ENCODE measurements at regions not wholly inside any gene's neighbourhood (a gene's known extent, or its start where the extent isn't known, plus 50 kb on each side); places are given as distances from the start of the nearest gene placed in this dataset.

DNA sequence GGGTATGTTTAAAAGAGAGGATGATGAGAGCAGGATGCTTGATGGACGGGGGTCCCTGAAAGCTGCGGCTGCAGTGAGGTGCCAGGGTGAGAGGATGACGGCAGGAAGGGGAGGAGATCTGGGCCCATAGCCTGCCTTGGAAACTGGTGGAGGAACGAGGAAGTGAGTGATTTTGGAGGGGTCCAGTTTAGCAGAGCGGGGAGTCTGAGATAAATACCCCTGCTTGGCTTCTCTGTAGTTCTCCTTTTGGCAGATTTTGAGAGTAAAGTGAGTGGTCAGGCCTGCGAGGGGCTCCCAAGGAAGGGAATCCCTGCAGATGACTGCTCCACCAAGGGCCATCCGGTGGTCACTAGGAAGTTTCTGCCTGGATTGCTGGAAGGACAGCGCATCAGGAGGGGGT, 98.5 kb upstream of the PTCH1 start:
- no peak for DNase-seq (ENCODE audit: low spot score)

DNA sequence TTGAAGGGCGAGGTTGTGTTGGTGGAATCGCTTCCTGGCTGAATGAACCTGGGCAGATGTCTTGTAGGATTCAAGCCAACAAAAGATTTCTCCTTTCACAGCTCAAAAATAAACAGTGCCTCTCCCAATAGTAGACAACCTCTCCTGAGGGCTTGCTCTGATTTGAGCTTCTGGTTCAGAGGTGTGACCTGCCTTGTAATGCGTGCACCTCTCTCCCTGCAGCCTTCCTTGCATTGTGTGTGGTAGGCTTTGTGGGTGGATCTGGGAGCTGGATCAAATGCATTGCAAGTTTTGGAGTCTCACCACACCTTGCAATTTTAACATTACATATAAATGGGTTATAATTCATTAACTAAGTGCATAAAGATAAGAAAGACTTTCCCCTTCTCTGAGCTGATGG, 96.9 kb upstream of the PTCH1 start:
- DNase-seq (ENCODE audit: low spot score): no peak

DNA sequence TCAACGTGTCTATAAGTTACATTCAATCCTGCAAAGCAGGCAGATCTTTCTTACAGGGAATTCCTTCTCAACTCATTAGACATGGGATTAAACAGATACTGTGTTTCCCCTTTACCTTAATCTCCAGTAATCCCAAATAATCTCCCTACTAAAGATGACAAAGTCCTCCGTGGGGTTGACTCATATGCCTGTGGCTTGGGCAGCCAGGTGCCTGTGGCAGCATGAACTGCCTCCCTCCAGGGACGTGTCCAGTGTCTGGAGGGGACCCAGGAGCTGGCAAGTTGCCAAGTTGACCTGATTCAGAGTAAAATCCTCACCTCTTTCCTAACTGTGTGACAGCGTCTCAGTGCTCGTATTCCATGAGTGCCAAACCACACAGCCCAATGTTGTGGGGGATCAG, 94.6 kb upstream of the PTCH1 start:
- DNase-seq (ENCODE audit: low spot score): no peak

DNA sequence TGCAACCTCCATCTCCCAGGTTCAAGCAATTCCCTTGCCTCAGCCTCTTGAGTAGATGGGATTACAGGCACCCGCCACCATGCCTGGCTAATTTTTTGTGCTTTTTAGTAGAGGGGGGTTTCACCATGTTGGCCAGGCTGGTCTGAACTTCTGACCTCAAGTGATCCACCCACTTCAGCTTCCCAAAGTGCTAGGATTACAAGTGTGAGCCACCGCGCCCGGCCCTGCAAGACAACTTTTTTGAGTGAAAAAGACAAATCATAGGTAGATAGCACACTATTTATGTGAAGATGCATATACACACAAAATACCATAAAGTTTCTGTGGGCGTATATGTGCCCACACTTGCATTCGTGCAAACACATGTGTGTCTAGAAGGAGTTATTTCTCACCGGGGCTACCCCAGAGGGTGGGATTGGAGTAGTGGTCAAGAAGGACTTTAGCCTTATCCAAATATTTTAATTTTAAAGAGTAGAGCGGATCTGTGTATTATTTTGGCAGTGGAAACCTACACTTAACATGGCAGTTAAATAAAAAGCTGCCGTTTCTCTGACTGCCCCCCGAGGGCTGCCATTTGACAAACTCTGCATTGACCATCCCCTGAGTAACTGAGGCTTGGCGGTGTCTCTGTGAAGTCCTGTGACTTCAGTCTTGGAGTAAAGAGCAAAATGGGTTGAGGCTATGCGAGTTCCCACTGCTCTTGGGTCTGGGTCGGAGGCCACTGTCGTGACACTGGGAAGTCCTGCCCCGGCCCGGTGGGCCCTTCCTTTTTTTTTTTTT, 93.4 kb upstream of the PTCH1 start:
- no peak for DNase-seq (ENCODE audit: low spot score)

DNA sequence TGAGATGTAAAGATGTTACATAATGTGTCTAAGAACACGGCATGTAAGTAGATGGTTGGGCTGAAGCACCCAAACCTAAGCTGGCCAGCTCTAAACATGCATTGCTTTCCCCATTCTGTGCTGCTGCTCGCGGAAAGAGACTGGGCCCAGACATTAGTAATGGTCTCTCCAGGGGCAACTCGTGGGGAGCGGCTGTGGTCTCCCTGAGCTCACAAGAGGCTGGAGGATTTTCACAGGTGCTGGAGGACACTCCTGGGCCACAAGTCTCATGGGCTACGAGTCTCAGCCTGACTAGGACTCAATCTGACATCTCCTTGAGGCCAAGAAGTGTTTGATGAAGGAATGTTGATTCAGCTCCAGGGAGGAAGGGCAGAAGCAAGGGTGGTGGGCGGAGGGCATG, 92.7 kb upstream of the PTCH1 start:
- DNase-seq (ENCODE audit: low spot score): no peak

DNA sequence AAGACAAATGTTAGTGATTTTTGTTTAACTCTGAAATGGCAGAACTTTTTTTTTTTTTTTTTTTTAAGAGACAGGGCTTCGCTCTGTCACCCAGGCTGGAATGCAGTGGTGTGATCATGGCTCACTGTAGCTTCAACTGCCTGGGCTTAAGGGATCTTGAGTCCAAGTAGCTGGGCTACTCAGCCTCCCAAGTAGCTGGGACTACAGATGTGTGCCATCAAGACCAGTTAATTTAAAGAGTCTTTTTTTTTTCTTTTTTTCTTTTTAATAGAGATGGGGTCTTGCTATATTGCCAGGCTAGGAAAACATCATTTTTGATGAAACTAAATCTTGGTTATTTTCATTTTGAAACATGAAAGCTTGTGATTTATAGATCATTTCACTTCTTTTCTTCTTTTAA, 91.6 kb upstream of the PTCH1 start:
- DNase-seq (ENCODE audit: low spot score): no peak

DNA sequence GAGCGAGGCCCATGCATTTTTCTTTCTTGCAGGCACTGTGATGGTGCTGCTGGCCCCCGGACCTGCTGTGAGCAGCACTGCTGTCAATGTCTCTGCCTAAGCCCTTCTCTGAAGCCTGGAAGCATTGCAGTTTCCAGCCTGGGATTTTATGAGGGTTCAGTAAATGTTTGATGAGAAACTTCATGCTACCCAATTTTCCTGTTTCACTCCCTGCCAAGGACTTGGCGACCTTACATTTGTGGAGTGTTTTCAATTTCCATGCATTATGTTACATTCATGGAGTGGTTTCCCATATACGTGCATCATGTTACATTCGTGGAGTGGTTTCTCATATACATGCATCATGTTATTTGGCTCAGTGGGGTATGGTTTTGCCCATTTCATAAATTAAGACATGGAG, 90.7 kb upstream of the PTCH1 start:
- DNase-seq (ENCODE audit: low spot score): no peak

DNA sequence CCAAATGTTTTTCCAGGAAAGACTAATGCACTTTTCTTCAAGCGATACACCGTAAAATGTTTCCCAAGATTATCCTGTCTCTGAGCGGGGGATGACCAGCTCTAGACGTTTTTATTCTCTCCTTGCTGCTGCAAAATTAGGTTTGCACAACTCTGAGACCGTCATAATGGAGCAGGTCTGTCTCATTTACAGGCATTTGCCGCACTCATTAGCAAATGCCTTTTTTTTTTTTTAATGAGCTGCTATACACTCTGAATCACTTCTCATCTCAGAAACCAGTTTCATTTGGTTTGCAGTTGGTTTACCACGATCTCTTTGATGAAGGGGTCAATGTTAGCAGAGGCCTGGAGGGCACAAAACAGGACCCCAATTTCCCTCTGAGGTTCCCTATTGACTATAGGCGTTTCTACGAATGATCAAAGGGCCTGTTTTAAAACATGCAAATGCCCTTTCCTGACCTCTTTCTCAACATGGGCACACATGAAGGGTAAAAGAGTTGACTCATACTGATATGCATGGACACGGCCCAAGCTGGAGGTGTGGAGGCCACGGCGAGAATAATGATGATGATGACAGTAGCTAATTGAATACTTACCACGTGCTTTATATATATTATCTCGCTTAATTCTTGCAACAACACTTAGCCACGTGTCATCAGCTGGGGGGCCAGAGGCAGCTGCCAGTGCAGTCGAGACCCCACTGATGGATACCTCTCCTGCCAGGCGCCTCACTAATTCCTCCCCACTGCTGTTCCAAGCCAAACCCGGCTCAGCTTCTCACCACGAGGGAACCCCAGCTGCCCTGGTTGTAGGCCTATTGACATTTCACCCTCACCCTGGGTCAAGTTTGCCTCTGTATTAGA, 89.9 kb upstream of the PTCH1 start:
- no peak for DNase-seq (ENCODE audit: low spot score)

DNA sequence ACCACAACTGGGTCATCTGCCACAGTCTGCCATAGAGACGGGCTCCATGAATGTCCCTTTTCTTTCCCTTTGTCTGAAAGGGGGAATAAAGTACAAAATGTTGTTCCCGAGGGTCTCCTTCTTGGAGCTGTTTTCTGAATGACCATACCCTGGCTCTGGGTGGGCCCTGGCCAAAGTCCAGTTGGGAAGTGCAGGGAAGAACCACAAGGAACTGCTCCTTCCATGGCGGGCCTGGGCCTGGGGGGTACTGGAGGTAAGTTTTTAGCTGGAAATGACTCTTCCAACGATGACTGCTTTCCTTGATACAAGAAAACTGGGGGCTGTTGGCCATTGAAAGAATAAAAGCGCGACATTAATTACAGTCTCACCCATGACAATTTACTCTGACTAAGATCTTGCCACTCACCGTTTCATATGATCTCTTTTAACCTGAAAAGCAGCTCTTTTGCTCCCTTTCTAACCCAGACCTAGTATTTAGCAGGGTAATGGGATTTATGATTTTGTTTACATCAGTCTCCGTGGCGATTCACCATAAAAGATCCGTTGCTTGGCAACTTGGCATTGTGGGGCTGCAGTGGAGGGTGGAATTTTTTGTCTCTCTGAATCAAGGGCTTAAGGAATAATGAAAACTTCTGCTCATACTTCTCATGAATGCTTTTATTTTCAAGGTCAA, 89.2 kb upstream of the PTCH1 start:
- no peak for DNase-seq (ENCODE audit: low spot score)

DNA sequence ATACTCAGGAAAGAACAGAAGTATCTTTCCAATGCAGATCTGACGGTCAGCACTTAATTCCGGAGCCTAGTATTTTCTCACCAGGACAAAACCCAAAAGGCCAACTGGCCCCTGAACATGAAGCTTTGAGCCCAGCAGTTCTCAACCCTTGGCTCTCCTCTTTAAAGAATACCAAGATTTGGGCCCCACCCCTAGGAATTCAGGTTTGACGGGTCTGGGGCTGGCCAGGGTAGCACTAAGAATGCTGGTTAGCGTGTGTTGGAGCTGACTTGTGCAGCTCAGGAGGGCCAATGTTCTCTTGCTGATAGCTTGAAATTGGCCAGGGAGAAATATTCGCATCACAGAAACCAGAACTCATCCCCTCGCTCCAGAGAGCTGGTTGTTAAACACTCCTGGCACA, 88.3 kb upstream of the PTCH1 start:
- DNase-seq (ENCODE audit: low spot score): no peak

DNA sequence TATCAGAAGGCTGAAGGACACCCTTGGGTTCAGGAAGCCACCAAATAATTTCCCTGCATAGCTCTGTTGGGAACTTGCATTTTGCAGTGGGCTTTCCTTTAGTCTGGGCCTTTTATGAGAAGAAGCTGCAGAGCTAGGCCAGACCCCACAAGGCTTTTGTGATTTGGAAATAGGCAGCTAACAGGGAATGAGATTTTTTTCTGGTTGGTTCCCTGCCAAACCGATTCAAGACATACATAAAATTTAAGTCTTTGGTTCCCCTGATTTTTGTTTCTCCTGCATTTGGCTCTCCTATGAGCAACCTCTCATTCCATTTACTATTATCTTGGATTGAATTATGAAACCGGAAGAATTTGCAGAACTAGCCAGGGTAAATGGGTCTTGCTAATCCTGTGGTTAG, 81.5 kb upstream of the PTCH1 start:
- DNase-seq (ENCODE audit: low spot score): no peak

DNA sequence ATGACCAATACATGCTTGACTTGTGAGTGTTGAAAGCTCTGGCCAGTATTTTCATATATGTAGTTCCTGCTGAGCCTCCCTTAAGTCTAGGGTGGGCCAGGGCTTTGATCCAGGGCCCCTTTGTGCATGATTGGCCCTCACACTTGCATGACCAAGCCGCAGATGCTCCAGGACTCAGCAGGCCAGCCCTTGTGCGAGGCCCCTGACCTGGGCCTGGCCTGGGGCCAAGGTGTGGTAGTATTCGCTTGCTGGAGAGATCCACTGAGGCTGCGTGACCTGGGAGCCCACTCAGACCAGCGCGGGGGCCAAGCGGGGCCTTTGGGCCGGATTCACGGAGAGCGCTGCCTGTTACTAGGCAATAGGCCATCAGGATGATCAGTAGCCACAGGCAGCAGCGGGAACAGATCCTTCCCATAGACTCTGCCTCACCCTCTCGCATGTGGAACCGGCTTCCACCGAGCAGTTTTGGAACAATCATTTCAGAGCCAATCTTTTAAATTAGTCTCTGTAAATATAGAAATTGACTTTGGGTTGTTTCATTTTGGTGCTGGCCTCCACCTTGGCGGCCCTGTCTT, 79.0 kb upstream of the PTCH1 start:
- DNase-seq (ENCODE audit: low spot score): no peak

DNA sequence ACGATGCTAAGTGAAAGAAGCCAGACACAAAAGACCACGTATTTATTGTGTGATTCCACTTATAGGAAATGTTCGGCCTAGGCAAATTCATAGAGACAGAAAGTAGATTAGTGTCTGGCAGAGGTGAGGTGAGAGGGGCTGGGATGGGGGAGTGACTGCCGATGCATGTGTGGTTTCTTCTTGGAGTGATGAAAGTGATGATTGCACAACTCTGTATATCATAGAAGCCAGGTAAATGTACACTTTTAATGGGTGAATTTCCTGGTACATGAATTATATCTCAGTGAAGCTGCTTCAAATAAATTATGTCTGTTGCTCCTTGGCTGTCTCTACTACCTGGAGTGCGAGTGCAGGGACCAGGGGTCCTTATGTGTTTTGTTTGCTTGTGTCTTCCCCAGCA, 76.2 kb upstream of the PTCH1 start:
- DNase-seq (ENCODE audit: low spot score): no peak

DNA sequence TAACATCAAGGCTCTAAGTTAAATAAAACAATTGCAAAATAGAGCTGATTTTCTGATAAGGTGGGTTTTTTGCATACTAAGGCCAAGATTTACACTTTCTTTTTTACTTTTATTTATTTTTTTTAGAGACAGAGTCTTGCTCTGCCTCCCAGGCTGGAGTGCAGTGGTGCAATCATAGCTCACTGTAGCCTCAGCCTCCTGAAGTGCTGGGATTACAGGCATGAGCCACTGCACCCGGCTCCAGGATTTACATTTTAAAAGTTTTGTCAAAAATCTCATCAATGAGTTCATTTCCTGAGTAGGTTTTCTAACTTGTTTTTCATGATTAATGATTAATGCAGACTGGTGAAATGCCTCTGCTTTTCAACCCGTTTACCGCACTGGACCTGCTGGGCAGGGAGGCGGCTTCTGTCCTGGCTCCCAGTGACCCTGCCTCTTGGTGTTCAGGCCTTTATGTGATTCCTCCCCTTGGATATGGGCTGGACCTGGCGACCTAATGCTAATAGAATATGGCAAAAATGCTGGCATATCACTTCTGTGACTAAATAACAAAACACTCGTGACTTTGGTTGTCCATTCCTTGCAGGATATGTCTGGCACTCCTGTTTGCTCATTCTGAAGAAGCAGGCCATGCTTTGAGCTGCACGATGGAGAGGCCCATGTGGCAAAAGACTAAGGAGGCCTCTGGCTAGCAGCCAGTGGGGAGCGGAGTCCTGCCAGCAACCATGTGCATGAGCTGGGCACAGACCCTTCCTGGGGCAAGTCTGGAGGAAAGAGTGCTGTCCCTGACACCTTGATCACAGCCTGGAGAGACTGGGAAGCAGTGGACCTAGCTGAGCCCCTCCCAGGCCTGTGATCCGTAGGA, 72.2 kb upstream of the PTCH1 start:
- no peak for DNase-seq (ENCODE audit: low spot score)

DNA sequence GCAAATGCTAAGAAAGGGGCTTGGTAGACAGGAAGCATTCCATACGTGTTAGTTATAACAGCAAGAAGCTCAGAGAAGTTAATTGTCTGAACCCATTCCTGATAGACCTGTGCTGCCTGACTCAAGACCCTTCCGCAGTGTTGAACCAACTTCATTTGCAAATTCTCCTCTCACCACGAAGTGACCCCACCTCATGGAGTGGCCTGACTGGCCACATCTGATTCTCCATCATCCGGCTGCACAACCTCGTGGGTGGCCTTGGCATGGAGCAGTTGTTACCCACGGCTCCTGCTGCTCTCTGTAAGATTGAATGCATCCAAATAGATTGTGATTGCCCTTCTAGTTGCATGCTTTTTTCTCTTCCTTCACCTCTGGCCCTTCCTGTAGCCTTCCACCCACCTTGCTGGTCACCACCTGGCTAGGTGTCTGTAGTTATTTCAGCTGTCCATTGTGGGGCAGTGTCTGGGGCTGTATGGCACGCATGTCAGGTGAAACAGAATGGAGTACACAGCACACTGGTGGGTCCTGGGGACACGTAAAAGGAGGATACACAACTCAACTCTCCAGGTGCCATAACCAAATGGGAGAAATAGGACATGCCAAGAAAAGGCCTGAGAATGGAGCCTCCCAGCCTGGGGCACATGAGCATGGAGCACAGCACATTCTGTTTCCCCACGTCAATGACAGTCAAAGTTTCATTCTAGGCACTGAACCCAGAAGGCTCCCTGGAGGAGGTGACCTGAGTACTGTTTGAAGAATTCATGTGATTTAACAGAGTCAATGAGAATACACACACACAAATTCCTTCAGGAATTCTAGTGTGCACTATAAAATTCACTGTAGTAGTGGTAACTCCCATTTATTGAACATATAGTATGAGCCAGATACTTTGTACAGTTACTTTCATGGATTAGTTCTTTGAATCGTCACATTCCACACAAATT, 70.5 kb upstream of the PTCH1 start:
- no peak for DNase-seq (ENCODE audit: low spot score)

DNA sequence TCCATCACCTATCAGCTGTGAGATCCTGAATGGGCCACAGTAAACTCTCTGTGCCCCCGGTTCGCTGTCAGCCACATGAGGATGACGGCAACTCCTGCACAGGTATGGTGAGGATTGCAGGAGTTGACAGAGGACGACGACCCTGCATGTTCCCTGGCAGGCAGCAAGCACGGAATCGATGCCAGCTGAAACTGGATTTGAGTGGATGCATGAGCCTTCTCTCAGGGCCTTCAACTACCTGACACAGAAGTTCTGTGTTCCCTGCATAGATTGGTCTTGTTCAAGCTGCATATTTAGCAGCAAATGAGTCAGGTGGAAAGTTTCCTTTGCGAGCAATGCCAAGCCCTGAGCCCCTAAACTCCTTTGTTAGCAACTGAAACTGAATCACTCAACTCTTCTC, 69.6 kb upstream of the PTCH1 start:
- no peak for DNase-seq (ENCODE audit: low spot score)

DNA sequence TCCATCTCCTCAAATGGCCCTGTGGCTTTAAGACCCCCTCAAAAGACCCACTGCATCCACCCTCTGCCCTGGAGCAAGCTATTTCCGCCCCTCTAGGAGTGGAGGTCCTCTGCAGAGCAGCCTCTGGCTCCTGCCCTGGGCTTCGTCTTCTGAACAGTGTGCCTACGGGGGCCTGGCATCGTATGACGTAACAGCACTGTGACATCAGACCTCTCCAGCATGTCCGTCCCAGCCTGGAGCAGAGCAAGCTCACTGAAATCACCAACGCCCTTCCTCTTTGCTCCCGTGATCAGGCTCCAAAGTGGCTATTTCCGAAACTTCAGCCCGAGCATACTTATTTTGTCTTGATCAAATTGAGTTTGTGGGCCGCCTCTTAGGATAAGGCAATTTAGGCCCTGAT, 69.1 kb upstream of the PTCH1 start:
- no peak for DNase-seq (ENCODE audit: low spot score)

DNA sequence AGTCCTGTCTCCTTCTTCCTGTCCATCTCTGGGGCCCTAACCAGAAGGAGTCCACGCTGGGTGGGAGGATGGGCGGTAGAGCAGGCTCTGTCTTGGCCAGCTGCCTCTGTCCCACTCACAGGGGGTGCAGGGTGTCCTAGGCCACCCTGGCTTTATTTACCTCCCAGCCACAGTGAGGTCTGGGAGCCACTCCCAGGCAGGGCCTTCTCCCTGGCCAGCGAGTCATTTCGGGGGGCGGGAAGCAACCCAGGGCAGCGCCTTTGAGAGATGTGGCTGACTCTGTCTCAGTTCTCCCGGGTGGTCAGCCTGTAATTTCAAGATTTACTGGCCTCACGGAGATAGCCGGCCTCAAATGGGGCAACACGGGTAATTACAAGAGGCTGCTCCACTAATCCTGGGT, 67.4 kb upstream of the PTCH1 start:
- DNase-seq (ENCODE audit: low spot score): no peak

DNA sequence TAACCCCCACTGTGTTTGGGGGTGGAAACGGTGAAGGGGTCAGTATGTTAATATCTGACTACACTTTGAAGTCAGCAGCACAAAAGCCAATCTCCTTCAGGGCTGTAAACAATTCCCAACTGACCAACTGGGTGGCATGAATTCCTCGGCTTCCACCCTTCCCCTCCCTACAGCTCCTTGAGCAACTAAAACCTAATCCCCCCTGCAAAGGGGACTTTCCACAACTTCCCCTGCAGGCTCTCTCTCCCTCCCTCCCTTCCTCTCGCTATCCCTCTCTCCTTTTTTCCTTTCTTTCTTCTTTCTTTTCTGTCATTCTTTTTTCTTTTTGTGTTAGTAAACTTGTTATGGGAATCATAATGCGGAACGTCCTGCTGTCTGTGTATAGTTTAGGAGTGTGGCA, 65.1 kb upstream of the PTCH1 start:
- no peak for DNase-seq (ENCODE audit: low spot score)

All from pons (tissue), 1 donor.